ENCODE measurements at regions not wholly inside any gene's neighbourhood (a gene's known extent, or its start where the extent isn't known, plus 50 kb on each side); places are given as distances from the start of the nearest gene placed in this dataset.

GRCh38 chr7:3234051-3234450, 67.0 kb upstream of the SDK1 start:
- TF ChIP-seq POLR2A (IDR thresholded peaks at IDR 0.05; ENCODE audit: low read depth, low read length) = no peak
- no peak for TF ChIP-seq CEBPB (IDR thresholded peaks at IDR 0.05; ENCODE audit: low read depth, low read length)
- TF ChIP-seq MXI1 (IDR thresholded peaks at IDR 0.05; ENCODE audit: borderline replicate concordance, low read depth, low read length) = no peak
- no peak for TF ChIP-seq CTCF (conservative IDR thresholded peaks at IDR 0.05; ENCODE audit: low read depth, low read length)
- TF ChIP-seq, protein P1, sequence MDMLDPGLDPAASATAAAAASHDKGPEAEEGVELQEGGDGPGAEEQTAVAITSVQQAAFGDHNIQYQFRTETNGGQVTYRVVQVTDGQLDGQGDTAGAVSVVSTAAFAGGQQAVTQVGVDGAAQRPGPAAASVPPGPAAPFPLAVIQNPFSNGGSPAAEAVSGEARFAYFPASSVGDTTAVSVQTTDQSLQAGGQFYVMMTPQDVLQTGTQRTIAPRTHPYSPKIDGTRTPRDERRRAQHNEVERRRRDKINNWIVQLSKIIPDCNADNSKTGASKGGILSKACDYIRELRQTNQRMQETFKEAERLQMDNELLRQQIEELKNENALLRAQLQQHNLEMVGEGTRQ (IDR thresholded peaks at IDR 0.05; ENCODE audit: low read depth, low read length) = no peak
- TF ChIP-seq, protein P2, sequence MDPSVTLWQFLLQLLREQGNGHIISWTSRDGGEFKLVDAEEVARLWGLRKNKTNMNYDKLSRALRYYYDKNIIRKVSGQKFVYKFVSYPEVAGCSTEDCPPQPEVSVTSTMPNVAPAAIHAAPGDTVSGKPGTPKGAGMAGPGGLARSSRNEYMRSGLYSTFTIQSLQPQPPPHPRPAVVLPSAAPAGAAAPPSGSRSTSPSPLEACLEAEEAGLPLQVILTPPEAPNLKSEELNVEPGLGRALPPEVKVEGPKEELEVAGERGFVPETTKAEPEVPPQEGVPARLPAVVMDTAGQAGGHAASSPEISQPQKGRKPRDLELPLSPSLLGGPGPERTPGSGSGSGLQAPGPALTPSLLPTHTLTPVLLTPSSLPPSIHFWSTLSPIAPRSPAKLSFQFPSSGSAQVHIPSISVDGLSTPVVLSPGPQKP (IDR thresholded peaks at IDR 0.05; ENCODE audit: borderline replicate concordance, low read depth, low read length) = no peak
- TF ChIP-seq BHLHE40 (IDR thresholded peaks at IDR 0.05; ENCODE audit: low read depth, low read length) = no peak
- TF ChIP-seq RAD21 (IDR thresholded peaks at IDR 0.05; ENCODE audit: low read length) = no peak
- TF ChIP-seq NFE2L2 (IDR thresholded peaks at IDR 0.05; ENCODE audit: low read depth, low read length) = no peak
- TF ChIP-seq SMC3 (IDR thresholded peaks at IDR 0.05; ENCODE audit: low read depth, low read length) = no peak
- no peak for TF ChIP-seq MAFK (IDR thresholded peaks at IDR 0.05; ENCODE audit: low read depth, low read length)
